HG03520 (cell line): ENCODE measurements at regions not wholly inside any gene's neighbourhood (a gene's known extent, or its start where the extent isn't known, plus 50 kb on each side); places are given as distances from the start of the nearest gene placed in this dataset.

Source experiments
- ATAC-seq: cut with Tn5 transposase; IDR thresholded peaks from one replicate; pipeline ENCODE4 v1.9.1; 2021; ENCODE audit warnings: mild to moderate bottlenecking, moderate library complexity; ENCODE audit not compliant: unreplicated experiment

DNA sequence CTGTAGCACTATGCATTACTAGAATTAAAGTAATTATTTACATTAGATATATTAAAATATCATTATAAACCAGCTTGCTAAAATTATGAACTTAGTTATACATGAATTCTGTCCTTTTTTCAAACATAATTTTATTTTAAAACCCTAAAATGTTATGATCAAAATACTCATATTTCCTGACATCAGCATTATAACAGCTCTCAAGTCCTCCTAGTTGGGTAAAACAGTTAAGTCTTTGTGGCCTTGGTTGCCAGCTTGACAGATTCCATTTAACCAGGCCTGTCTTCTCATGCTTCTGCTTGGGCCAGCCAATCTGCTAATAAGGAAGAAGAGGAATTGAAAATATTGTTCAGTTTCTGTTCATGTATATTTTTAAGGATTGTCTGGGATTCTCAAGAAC lies 147.9 kb upstream of the SLC35B3 start:
- no peak for ATAC-seq

DNA sequence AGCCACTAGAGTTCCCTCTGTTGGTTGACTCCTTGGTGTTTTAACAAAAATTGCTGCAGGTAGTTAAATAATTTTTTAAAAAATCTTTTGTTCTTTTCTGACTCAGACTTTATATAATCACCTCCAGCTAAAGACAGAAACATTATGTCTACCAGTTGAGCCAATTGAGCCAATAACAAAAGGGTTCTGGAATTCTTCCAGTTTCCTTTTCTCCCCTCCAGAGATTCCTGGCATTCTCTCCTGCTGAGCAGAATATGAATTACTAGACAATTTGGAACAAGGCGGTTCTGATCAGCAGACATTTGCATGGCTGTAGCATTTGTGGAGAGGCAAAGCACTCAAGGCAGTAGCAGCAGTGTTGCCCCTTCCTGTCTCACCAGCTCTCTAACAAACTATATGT lies 144.0 kb upstream of the SLC35B3 start:
- ATAC-seq = no peak

DNA sequence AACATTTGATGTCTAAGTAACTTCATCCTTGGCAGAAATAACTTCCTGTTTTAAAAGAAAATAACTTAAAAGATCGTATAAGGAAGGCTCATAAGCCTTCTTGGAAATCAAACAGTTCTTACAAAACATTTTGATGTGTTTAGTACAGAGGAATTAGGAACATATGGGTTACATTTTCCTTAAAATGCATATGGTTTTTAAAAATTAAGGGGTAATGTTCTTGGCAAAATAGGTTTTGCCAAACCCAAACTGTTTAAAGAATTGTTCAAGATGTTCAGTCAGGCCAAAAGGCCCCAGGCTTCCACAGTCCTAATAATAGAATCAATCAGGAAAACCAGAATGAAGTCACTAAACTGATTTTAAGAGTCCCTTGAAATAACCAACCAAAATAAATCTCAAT lies 142.7 kb upstream of the SLC35B3 start:
- no peak for ATAC-seq

DNA sequence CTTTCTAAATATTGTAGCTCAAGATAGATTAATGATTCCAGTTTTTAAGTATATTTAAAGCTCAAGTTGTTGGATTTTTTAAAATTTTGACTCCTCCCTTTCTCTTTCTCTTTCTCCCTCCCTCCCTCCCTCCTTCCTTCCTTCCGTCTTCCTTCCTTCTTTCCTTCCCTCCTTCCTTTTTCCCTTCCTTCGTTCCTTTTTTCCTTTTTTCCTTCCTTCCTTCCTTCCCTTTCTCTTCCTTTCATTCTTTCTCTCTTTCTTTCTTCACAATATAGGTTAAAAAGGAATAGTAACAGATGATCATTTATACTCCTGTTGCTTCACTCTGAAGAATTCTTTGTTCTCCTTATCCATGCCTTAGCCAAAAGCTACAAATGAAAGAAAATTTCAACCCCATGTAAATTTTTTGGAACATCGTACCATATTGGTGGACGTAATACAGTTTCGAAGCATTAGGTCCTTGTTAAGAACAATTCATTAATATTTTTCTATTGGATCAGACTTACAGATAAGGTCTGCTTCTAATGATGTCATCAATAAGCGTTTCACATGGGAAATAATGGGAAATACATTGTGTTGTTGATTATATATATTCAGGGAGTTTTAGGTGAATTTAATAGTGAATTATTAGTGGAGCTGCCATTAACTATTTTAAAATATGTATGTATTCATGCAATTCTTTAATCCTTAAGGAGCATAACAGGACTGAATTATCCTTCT lies 139.6 kb upstream of the SLC35B3 start:
- no peak for ATAC-seq

GRCh38 chr6:8574311-8574710 lies 139.0 kb upstream of the SLC35B3 start:
- ATAC-seq = no peak

DNA sequence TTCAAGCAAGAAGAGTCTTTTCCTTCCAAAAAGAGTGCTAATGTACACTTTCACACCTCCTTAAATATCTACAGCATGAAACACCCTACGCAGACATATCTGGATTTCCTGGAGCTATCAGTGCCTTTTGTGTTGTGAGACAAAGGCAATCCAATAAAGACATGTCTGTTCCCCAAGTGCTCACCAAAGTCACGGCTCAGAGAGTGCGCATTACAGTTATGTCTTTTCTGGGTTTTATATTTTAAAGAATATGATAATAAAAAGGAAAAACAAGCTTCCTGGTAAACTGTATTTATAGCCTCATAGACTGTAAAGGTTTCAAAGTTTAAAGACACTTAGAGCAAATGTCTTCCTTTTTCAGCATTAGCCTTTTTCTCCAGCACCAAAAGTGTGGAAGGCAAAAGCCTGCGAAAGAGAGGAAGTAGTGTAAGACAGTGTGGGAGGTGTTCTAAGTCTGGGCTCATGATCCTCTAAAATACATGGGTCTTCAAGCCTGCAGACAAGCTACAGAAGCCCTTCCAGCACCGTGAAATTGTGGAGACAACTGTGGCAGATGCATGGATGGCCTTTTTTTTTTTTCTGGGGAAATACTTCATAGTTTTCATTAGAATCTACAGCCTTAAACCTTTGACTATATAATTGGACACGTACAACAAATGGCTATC lies 135.0 kb upstream of the SLC35B3 start:
- no peak for ATAC-seq

DNA sequence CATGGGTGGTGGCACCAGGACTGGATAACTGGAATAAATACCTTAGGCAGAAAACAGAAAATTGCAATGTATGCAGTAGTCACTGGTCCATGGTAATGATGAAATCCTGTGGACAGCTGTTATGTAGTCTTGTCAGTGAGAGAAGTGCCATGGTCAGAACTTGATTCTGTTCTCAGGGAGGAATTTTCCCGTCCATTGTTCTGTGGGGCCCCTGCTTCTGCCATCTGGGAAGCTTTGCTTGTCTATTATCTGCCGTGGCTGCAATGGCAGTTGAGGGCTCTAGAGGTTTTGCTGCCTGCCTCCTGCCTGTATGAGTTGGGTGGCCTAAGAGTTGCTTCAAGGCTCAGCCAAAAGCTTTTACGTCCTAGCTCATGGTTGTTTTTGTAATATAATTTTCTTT lies 126.8 kb upstream of the SLC35B3 start:
- ATAC-seq = no peak

- ATAC-seq = no peak
These were observed 123.6 kb upstream of the SLC35B3 start for GRCh38 chr6:8558953-8559352.

DNA sequence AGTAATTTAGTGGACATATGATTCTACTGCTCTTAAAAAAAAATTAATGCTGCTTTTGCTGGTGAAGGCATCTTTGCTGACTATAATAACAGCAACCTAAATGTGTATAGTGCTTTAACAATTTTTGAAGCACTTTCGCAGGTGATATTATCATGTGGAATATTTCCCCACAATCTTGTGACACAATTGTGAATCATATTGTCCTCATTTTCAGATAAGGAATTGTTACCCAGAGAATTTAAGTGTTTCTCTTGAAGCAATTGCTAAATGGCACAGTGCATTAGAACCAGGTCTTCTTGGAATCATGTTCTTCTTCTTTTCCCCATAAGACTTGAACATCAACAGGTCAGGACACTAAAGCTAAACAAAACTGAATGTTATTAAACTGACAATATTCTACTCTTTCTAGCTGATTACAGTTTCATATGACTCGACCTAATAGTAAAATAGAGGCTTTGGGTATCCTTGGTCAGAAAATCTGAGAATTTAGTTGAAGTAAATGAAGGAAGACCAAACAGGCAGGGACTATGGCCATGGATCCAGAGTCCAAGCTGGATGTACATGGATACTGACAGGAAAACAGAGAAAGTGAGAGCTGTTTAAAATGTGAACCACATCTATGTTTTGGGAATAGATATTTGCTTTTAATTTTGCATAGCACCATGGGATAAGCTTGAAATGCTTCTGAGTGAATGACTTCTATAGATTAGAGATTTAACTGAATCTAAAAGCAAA lies 121.8 kb upstream of the SLC35B3 start:
- ATAC-seq = no peak

GRCh38 chr6:8556370-8557013 lies 121.1 kb upstream of the SLC35B3 start:
- ATAC-seq = no peak

DNA sequence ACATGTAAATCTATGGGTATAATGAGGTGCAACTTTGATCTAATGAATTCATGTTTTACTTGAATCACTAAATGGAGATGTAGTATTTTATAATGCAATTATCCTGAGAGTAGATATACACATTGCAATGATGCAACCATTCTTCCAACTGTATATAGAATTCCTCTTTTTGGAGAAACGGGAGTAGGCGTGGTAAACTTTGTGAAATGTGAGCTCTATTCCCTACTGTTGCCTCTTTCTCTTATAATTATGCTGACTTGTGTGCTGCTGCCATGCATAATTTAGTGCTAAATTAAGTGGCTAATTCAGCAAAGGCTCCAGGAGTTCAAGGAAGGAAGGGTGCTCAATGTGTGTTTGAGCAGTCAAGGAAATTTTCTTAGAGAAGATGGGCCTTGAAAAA lies 116.6 kb upstream of the SLC35B3 start:
- no peak for ATAC-seq

DNA sequence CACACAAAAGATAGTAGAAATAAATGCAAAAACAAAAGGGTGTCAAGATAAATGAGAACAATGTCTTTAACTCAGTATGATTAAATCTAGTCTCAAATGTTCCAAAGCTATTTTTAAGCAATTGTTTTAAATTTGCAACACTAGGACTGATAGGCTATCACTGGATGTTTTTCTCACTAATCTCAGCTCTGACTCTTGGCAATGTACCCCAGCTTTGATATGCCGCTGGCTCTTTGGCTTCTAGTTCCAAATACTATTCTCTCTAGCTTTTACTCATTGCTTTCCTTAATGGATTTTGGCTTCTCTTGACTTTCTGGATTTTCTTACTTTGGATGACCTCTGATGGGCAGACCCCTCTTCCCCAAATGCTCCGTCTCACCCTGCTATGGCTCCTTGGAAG lies 116.0 kb upstream of the SLC35B3 start:
- ATAC-seq = no peak

DNA sequence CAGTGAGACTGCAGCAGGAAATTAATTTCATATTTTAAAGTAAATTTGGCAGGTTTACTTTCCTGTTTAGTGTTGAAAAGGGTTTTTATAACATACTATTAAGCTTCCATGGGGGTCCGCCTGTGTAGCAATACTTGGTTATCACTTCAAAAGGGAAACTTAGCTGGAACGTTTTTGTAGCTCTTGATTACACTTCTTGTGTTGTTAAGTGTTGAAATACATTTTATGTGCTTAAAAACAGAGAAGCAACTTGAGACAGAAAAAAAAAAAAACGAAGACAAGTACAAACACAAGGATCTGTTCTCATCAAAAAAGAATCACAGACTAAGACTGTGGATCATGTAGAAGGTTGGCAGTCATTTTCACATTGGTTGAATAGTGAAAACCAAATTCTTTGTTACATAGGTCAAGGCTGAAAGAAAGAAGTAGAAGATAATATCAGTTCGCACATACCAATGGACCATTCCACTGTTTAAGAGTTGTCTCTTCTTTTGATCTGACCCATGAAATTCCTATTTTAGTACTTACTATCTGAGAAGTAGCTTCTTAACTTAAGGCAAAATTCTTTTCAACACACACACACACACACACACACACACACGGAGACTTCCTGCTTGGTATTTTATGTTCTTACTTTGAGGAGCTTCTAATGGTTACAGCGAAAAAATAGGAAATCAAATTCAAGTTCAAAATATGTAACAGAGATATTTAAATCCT lies 113.9 kb upstream of the SLC35B3 start:
- ATAC-seq = no peak

- ATAC-seq = no peak
These were observed 111.2 kb upstream of the SLC35B3 start for GRCh38 chr6:8546496-8546895.

DNA sequence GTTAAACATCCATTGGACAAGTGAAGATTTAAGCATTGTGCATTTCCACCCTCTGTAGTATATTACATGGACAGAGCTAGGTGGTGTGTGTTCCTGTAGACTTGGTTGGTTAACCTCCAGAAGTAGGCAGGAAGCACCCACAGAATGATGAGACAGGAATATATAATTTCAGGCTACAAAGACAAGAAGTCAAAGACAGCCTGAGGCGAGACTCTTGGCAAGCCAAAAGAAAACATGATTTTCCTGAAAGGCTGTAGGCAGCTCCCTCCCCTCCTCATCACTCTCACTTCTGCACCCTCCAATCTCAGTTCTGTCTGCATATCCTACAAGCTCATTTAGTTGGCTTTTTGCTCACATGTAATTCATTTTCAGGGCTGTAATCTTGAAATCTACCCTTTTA lies 110.0 kb upstream of the SLC35B3 start:
- ATAC-seq = no peak

- ATAC-seq = no peak
These were observed 108.4 kb upstream of the SLC35B3 start for GRCh38 chr6:8543714-8544113.

- ATAC-seq = no peak
These were observed 104.1 kb upstream of the SLC35B3 start for GRCh38 chr6:8539453-8539852.

DNA sequence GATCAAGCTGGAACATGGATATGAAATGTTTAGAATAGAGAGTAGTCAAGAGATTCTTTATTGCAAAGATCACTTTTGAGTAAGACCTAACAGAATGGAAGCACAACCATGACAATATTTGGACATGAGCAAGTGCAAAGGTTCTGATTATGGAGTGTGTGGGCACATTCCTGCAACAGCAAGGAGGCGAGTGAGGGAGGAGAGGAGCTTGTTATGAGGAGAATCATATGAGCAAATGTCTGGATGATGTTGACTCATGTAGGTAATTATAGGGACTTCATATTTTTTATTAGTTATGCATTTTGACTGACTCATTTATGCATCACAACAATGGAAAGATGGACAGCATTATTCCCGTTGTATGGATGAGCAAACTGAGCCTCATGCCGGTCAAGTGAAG lies 100.8 kb upstream of the SLC35B3 start:
- ATAC-seq = no peak

GRCh38 chr6:8535519-8535918 lies 100.2 kb upstream of the SLC35B3 start:
- no peak for ATAC-seq

- ATAC-seq = no peak
These were observed 95.6 kb upstream of the SLC35B3 start for GRCh38 chr6:8530785-8531435.
